Lower lobe of right lung (tissue), 2 donors: ENCODE measurements at regions not wholly inside any gene's neighbourhood (a gene's known extent, or its start where the extent isn't known, plus 50 kb on each side); places are given as distances from the start of the nearest gene placed in this dataset.

ENCODE experiments used
- ATAC-seq, 2 donors: fragments of 200-7000 bp; cut with Tn5 transposase; one replicate each; pipeline ENCODE4 v1.9.1; 2020 to 2022; ENCODE audit warnings: mild to moderate bottlenecking in 2 of 2, moderate library complexity in 2 of 2
- DNase-seq: peaks from one replicate; pipeline ENCODE4 v3.0.0-alpha.2; 2020
- H3K27ac ChIP-seq: fragments of 200-600 bp; one replicate; pipeline ENCODE4 v1.8.0; 2022
- H3K27me3 ChIP-seq: fragments of 200-600 bp; one replicate; pipeline ENCODE4 v1.8.0; 2022; ENCODE audit warnings: low read depth
- H3K36me3 ChIP-seq: fragments of 200-600 bp; one replicate; pipeline ENCODE4 v1.8.0; 2022; ENCODE audit warnings: mild to moderate bottlenecking
- H3K4me1 ChIP-seq: fragments of 200-600 bp; one replicate; pipeline ENCODE4 v1.8.0; 2022
- H3K4me3 ChIP-seq: fragments of 200-600 bp; one replicate; pipeline ENCODE4 v1.8.0; 2022; ENCODE audit warnings: mild to moderate bottlenecking
- H3K9me3 ChIP-seq: fragments of 200-600 bp; one replicate; pipeline ENCODE4 v1.8.0; 2022
- intact Hi-C: fragments of 100-400 bp; cut with DNase I; formaldehyde crosslinking; loops from one replicate; pipeline ENCODE4 v1.11.0; 2022
- TF ChIP-seq, protein P1 (sequence below): fragments of 200-600 bp; IDR thresholded peaks from one replicate; pipeline ENCODE4 v1.8.0; 2022; ENCODE audit warnings: antibody characterized with exemption, mild to moderate bottlenecking
- donor health status: DM: no; HTN: yes; CAD: no; lungs with severe emphysema.

DNA sequence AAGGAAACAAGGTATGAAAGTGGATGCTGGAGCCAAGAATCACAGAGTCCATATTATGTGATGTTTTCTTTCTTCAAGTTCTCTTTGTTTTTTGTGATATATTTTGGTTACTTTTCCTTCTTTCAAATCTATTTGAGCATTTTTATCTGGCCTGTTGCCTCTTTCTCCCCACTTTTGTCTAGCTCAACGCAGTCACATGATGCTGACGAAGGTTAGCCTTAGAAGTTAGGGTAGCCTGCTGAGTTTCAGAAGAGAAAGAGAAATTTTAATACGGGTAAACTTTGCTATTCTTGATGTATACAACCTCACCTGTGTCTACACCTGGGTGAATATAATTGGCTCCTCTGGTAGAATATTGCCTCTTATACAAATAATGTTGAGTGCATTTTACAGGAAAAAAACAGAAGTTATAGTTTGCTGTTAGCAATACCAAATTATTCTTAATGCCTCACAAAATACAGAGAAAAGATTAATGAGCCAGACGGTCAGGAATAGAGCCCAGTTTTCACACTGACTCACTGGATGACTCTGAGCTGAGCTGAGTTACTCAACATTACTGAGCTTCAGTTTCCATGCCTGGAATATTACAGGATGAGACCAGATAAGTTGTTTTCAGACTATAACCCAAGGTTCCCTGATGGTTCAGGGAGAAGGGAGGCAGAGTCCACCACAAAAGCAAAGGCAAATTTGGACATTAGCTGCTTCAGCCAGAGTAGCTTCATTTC, 161.6 kb upstream of the BDNF start:
- H3K27ac ChIP-seq, result no peak overlapping the region
- DNase-seq (no peak), ATAC-seq (no peak)
- no peaks in the 10 kb centered on the region for H3K36me3 ChIP-seq
- intact Hi-C loops, result no loop called here
- no peaks in the 10 kb centered on the region for H3K9me3 ChIP-seq
- TF ChIP-seq, protein P1, sequence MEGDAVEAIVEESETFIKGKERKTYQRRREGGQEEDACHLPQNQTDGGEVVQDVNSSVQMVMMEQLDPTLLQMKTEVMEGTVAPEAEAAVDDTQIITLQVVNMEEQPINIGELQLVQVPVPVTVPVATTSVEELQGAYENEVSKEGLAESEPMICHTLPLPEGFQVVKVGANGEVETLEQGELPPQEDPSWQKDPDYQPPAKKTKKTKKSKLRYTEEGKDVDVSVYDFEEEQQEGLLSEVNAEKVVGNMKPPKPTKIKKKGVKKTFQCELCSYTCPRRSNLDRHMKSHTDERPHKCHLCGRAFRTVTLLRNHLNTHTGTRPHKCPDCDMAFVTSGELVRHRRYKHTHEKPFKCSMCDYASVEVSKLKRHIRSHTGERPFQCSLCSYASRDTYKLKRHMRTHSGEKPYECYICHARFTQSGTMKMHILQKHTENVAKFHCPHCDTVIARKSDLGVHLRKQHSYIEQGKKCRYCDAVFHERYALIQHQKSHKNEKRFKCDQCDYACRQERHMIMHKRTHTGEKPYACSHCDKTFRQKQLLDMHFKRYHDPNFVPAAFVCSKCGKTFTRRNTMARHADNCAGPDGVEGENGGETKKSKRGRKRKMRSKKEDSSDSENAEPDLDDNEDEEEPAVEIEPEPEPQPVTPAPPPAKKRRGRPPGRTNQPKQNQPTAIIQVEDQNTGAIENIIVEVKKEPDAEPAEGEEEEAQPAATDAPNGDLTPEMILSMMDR, result no peak
- H3K4me1 ChIP-seq, result no peaks in the 10 kb centered on the region
- H3K27me3 ChIP-seq, result no peaks in the 10 kb centered on the region
- no peak overlapping the region for H3K4me3 ChIP-seq

DNA sequence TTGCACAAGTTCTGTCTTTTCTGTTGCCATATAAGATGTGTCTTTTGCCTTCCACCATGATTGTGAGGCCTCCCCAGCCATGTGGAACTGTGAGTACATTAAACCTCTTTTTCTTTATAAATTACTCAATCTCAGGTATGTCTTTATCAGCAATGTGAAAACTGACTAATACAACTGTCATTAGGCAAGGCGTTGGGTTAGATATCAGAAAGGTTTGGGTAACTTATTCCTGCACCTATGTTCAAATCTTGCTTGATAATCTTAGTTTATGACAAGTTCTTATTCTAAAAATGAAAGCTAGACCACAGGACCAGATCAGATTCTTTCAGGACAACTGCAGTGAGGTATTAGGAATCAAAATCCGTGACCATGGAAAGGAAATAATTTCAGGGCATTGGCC, 160.6 kb upstream of the BDNF start:
- intact Hi-C loops, result no loop called here

DNA sequence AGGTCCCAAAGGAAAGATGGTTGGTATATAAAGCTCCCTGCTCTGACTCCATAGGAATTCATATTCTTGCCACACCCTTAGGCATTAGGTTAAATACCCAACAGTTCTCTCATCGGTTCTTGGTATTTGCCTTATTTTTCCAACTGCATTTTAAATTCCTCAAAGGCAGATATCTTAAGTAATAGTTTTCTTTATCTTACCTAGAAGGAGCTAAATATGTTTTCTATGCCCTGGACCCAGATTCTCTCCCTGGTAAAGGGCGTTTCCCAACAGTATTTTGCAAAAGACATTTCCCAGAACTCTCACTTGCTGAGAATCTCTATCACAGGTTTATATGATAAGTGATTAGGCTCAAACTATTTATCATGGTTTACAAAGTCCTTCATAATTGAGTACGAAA, 158.6 kb upstream of the BDNF start:
- Histone ChIP-seq H3K27ac (no peak overlapping the region), H3K36me3 (no peaks in the 10 kb centered on the region), H3K9me3 (no peaks in the 10 kb centered on the region), H3K4me1 (no peaks in the 10 kb centered on the region), H3K4me3 (no peak overlapping the region), H3K27me3 (no peaks in the 10 kb centered on the region)
- DNase-seq, result no peak
- TF ChIP-seq, protein P1, result no peak
- no peak for ATAC-seq
- intact Hi-C loops, result no loop called here

More for the DNA sequence above, 160.6 kb upstream of the BDNF start:
- Histone ChIP-seq H3K36me3 (no peaks in the 10 kb centered on the region), H3K9me3 (no peaks in the 10 kb centered on the region), H3K4me1 (no peaks in the 10 kb centered on the region), H3K27ac (no peak overlapping the region), H3K27me3 (no peaks in the 10 kb centered on the region), H3K4me3 (no peak overlapping the region)
- ATAC-seq, result no peak
- TF ChIP-seq, protein P1, result no peak
- no peak for DNase-seq

DNA sequence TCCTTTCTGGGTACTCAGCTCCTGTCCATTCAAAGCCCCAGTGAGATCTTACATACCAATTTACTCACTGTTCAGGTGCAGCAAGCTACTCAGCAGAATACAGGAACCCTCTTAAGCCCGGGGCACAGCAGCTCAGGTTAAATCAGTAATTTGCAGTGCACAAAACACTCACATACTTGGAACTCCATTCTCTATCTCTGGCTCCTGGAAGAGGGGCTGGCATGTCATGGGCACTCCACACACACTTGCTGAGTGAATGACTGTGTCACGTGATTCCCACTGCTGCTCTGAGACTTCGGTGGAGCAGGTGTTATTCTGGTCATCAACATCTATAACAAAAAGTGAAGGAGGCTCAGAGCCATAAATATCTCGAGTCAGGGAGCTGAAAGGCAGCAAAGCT, 157.3 kb upstream of the BDNF start:
- H3K9me3 ChIP-seq, result no peaks in the 10 kb centered on the region
- H3K4me3 ChIP-seq, result no peak overlapping the region
- no peaks in the 10 kb centered on the region for H3K4me1 ChIP-seq
- no peaks in the 10 kb centered on the region for H3K27me3 ChIP-seq
- intact Hi-C loops, result no loop called here
- peak; percentile 35 to 41 for ATAC-seq
- TF ChIP-seq, protein P1, result no peak
- H3K27ac ChIP-seq, result no peak overlapping the region
- no peaks in the 10 kb centered on the region for H3K36me3 ChIP-seq
- DNase-seq, result no peak

DNA sequence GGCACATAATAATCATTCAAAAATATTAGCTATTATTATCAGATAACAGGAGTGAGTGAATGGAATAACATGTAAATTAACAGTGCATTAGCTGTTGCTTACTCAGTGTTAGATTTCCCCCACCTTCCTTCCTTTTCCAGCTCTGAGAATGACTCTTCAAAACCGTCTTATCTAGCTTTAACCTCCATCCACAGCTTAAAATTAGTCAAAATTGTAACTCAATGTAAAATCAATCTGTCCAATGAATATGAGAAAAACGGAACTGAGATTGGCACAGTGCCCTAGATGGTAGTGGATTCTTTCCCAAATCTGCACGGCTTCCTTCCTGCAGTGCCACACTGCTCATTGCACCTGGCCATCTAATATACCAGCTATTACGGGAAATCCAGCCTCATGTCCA, 156.8 kb upstream of the BDNF start:
- no peak for ATAC-seq
- no peaks in the 10 kb centered on the region for H3K27me3 ChIP-seq
- H3K4me1 ChIP-seq, result no peaks in the 10 kb centered on the region
- no peaks in the 10 kb centered on the region for H3K36me3 ChIP-seq
- no peaks in the 10 kb centered on the region for H3K9me3 ChIP-seq
- no peak for DNase-seq
- TF ChIP-seq, protein P1, result no peak
- H3K4me3 ChIP-seq, result no peak overlapping the region
- intact Hi-C loops, result no loop called here
- no peak overlapping the region for H3K27ac ChIP-seq
